RWPE1 (cell line): ENCODE measurements at regions not wholly inside any gene's neighbourhood (a gene's known extent, or its start where the extent isn't known, plus 50 kb on each side); places are given as distances from the start of the nearest gene placed in this dataset.

ENCODE experiments used
- CTCF ChIA-PET: fragments of 350-600 bp; sonication (Branson Sonifier 250); formaldehyde crosslinking; extraction: SDS; loops from one replicate; lab custom pipeline; 2021; lab: Yijun Ruan, JAX
- POLR2A ChIA-PET: fragments of 400-600 bp; formaldehyde crosslinking; extraction: SDS; loops from one replicate; lab custom pipeline; 2020; ENCODE audit warnings: antibody characterized with exemption; ENCODE audit not compliant: low non-redundant PET; lab: Yijun Ruan, JAX
- DNase-seq: peaks from one replicate; pipeline ENCODE4 v3.0.0; 2012; ENCODE audit warnings: low spot score
- H3K27ac ChIP-seq: fragments of 450-650 bp; 2 replicates; pipeline ENCODE4 v1.5.1; 2017
- CTCF ChIP-seq: fragments of 450-650 bp; conservative IDR thresholded peaks from 2 replicates; pipeline ENCODE4 v1.5.1; 2017; ENCODE audit warnings: low read depth, mild to moderate bottlenecking

DNA sequence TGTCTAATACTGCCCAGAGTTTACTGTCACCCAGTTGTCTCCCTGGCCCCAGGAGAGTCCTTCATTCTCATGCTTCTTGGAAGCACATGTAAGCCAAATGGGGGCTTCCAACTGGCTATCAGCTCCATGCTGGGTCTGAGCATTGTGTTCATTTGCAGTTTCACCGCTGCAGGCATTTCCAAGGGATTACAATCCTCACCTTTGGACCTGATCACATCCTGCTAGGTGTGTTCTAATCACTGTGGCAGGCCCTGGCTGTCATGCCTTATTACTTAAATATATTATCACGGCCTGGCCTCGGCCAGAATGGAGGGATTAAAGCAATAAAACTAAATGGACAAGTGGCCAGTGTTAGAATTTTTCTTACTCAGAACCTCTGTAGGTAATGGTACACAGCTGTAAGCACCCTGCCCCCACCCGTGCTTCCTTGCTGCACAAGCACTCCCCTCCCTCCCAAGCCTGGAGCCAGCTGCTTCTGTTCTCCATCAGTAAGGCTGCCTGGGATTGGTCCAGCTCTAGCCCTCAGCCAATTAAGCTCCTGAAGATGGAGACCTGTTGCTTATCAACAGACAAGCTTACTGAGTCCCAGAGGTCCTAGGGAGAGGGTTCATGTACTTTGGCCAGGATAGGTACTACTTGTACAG lies 175.9 kb upstream of the RBM19 start:
- no peak overlapping the region for H3K27ac ChIP-seq
- POLR2A ChIA-PET = no interaction called here
- no peak for DNase-seq
- TF ChIP-seq CTCF = no peak
- CTCF ChIA-PET = no interaction called here

GRCh38 chr12:114140576-114140975 lies 174.5 kb upstream of the RBM19 start:
- ChIA-PET POLR2A (no interaction called here), CTCF (interaction anchor here (0.6 kb wide), 1 partner anchor 170 kb away, joined by 3 read pairs; no protein-coding TSS in a partner anchor)
- TF ChIP-seq CTCF = no peak
- no peak for DNase-seq
- no peak overlapping the region for H3K27ac ChIP-seq

GRCh38 chr12:114136631-114137030 lies 170.5 kb upstream of the RBM19 start:
- CTCF ChIA-PET = interaction anchor here (0.6 to 0.7 kb wide), 2 partner anchors 100 to 241 kb away, joined by 3 to 4 read pairs; no protein-coding TSS in a partner anchor
- POLR2A ChIA-PET = no interaction called here
- TF ChIP-seq CTCF = no peak

GRCh38 chr12:114134922-114135321 lies 168.8 kb upstream of the RBM19 start:
- no peak for TF ChIP-seq CTCF
- DNase-seq = no peak
- ChIA-PET POLR2A (no interaction called here), CTCF (no interaction called here)
- no peak overlapping the region for H3K27ac ChIP-seq

More at GRCh38 chr12:114136631-114137030, 170.5 kb upstream of the RBM19 start:
- DNase-seq = no peak
- H3K27ac ChIP-seq = no peak overlapping the region

GRCh38 chr12:114131824-114132223 lies 165.7 kb upstream of the RBM19 start:
- CTCF ChIA-PET = interaction anchor here (1.0 kb wide), 1 partner anchor 151 kb away, joined by 3 read pairs; no protein-coding TSS in a partner anchor
- POLR2A ChIA-PET = no interaction called here
- no peak for DNase-seq
- no peak for TF ChIP-seq CTCF
- H3K27ac ChIP-seq = no peak overlapping the region

DNA sequence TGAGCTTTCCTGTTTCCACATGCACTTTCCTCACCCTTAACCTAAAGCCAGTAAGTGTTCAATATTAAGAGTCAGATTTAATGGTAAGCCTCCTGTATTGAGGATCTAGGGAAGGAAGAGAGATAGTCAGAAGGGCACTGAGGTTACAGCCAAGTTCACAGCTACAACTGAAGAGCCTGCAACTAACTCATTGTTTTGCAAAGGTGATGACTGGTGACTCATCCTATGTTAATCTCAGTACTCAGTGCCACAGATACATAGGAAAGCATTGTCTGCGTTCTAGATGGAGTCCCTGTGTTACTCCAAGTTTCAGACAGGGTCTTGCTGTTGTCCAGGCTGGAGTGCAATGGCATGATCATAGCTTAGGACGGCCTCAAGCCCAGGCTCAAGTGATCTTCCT lies 157.0 kb upstream of the RBM19 start:
- no peak overlapping the region for H3K27ac ChIP-seq
- no peak for TF ChIP-seq CTCF
- ChIA-PET POLR2A (no interaction called here), CTCF (no interaction called here)
- DNase-seq = no peak
